A673 (cell line): ENCODE measurements at regions not wholly inside any gene's neighbourhood (a gene's known extent, or its start where the extent isn't known, plus 50 kb on each side); places are given as distances from the start of the nearest gene placed in this dataset.

Experiments used
- EZH2 ChIP-seq: fragments of 200-600 bp; sonication (generic); IDR thresholded peaks from 2 replicates; pipeline ENCODE4 v1.6.1; 2017; ENCODE audit warnings: borderline replicate concordance, low read depth, mild to moderate bottlenecking, mixed read lengths, antibody characterized with exemption, low read length; ENCODE audit not compliant: poor library complexity, severe bottlenecking
- TF ChIP-seq, protein P1 (sequence below): fragments of 300-800, 200-600 bp; sonication (generic); conservative IDR thresholded peaks from 2 replicates; pipeline ENCODE4 v1.5.1; 2017; ENCODE audit warnings: low read depth, mild to moderate bottlenecking, antibody characterized with exemption, low read length, moderate library complexity, mixed read lengths

DNA sequence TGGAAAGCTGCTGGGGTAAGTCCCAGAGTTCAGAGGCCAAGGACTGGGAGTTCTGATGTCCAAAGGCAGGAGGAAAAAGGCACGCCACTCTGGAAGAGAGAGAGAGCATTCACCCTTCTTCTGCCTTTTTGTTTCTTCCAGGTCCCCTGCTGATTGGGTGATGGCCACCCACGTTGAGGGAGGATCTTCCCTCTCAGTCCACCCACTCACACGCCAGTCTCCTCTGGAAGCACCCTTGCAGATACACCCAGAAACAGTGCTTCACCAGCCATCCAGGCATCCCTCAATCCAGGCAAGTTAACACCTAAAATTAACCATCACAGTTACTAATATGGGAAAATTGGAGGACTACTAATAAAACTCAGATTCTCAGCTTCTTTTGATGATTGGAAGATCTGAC lies 66.1 kb upstream of the PARP1 start:
- TF ChIP-seq, protein P1, sequence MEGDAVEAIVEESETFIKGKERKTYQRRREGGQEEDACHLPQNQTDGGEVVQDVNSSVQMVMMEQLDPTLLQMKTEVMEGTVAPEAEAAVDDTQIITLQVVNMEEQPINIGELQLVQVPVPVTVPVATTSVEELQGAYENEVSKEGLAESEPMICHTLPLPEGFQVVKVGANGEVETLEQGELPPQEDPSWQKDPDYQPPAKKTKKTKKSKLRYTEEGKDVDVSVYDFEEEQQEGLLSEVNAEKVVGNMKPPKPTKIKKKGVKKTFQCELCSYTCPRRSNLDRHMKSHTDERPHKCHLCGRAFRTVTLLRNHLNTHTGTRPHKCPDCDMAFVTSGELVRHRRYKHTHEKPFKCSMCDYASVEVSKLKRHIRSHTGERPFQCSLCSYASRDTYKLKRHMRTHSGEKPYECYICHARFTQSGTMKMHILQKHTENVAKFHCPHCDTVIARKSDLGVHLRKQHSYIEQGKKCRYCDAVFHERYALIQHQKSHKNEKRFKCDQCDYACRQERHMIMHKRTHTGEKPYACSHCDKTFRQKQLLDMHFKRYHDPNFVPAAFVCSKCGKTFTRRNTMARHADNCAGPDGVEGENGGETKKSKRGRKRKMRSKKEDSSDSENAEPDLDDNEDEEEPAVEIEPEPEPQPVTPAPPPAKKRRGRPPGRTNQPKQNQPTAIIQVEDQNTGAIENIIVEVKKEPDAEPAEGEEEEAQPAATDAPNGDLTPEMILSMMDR, result no peak
- no peak for TF ChIP-seq EZH2
